HEK293 (cell line): ENCODE measurements at regions not wholly inside any gene's neighbourhood (a gene's known extent, or its start where the extent isn't known, plus 50 kb on each side); places are given as distances from the start of the nearest gene placed in this dataset.

Source experiments
- CTCF ChIA-PET: fragments of 350-600 bp; formaldehyde crosslinking; extraction: SDS; loops from one replicate; lab custom pipeline; 2021; ENCODE audit warnings: antibody characterized with exemption; lab: Yijun Ruan, JAX
- POLR2A ChIA-PET: fragments of 300-600 bp; formaldehyde crosslinking; extraction: SDS; loops from one replicate; lab custom pipeline; 2020; ENCODE audit warnings: antibody characterized with exemption, inconsistent platforms; lab: Yijun Ruan, JAX
- H3K27ac ChIP-seq: fragments of 200-500 bp; sonication (Bioruptor generic); 2 replicates; pipeline ENCODE4 v1.5.1; 2014; ENCODE audit warnings: low read depth, low read length, control low read depth, inconsistent platforms; ENCODE audit errors: extremely low read depth
- H3K36me3 ChIP-seq, 2 experiments: fragments of 200-500 bp in 1 of 2; sonication (Bioruptor generic) in 1 of 2; 1 replicate in 1 of 2; 2 replicates in 1 of 2; pipeline ENCODE4 v1.5.1; 2014 to 2017; ENCODE audit warnings: inconsistent platforms in 2 of 2, low read length in 2 of 2; ENCODE audit not compliant: control insufficient read depth in 2 of 2, insufficient read depth in 1 of 2
- H3K4me1 ChIP-seq: fragments of 200-500 bp; sonication (Bioruptor generic); 2 replicates; pipeline ENCODE4 v1.5.1; 2014; ENCODE audit warnings: mild to moderate bottlenecking, low read length, inconsistent platforms; ENCODE audit not compliant: control insufficient read depth, insufficient read depth
- H3K4me3 ChIP-seq: 2 replicates; pipeline ENCODE4 v1.5.1; 2011; ENCODE audit warnings: low read depth, mild to moderate bottlenecking, control low read depth, low read length, moderate library complexity
- H3K9me3 ChIP-seq: fragments of 200-500 bp; sonication (Bioruptor generic); 2 replicates; pipeline ENCODE4 v1.5.1; 2014; ENCODE audit warnings: low read depth, low read length, inconsistent platforms; ENCODE audit not compliant: control insufficient read depth, insufficient read depth
- GFI1B ChIP-seq: fragments of 450-650 bp; formaldehyde crosslinking; IDR thresholded peaks from 2 replicates; pipeline ENCODE4 v1.5.1; 2016; ENCODE audit warnings: missing biosample characterization, missing genetic modification characterization
- KLF17 ChIP-seq: fragments of 450-650 bp; formaldehyde crosslinking; IDR thresholded peaks from 2 replicates; pipeline ENCODE4 v1.5.1; 2016; ENCODE audit warnings: missing biosample characterization, missing genetic modification characterization
- KLF9 ChIP-seq: fragments of 450-650 bp; formaldehyde crosslinking; IDR thresholded peaks from 2 replicates; pipeline ENCODE4 v1.5.1; 2016; ENCODE audit warnings: missing biosample characterization, missing genetic modification characterization, low read depth
- SETDB1 ChIP-seq: IDR thresholded peaks from one replicate; pipeline ENCODE4 v1.6.1; 2017; ENCODE audit warnings: mild to moderate bottlenecking, low read length, moderate library complexity, mixed read lengths; ENCODE audit not compliant: insufficient read length
- ZBTB17 ChIP-seq: fragments of 450-650 bp; formaldehyde crosslinking; IDR thresholded peaks from 2 replicates; pipeline ENCODE4 v1.5.1; 2016; ENCODE audit warnings: missing biosample characterization, missing genetic modification characterization
- ZBTB8A ChIP-seq: fragments of 450-650 bp; formaldehyde crosslinking; IDR thresholded peaks from 2 replicates; pipeline ENCODE4 v1.5.1; 2016; ENCODE audit warnings: missing biosample characterization, missing genetic modification characterization
- ZNF138 ChIP-seq: fragments of 450-650 bp; formaldehyde crosslinking; IDR thresholded peaks from 2 replicates; pipeline ENCODE4 v1.5.1; 2016; ENCODE audit warnings: missing biosample characterization, missing genetic modification characterization, borderline replicate concordance
- ZNF211 ChIP-seq: fragments of 450-650 bp; formaldehyde crosslinking; IDR thresholded peaks from 2 replicates; pipeline ENCODE4 v1.5.1; 2016; ENCODE audit warnings: low read depth, missing biosample characterization, missing genetic modification characterization
- ZNF248 ChIP-seq: fragments of 450-650 bp; formaldehyde crosslinking; IDR thresholded peaks from 2 replicates; pipeline ENCODE4 v1.5.1; 2017; ENCODE audit warnings: missing biosample characterization, missing genetic modification characterization
- ZNF266 ChIP-seq: fragments of 450-650 bp; formaldehyde crosslinking; IDR thresholded peaks from 2 replicates; pipeline ENCODE4 v1.5.1; 2016; ENCODE audit warnings: missing biosample characterization, missing genetic modification characterization, low read depth
- ZNF280D ChIP-seq: fragments of 450-650 bp; formaldehyde crosslinking; IDR thresholded peaks from 2 replicates; pipeline ENCODE4 v1.5.1; 2016; ENCODE audit warnings: missing biosample characterization, missing genetic modification characterization
- ZNF324 ChIP-seq: fragments of 450-650 bp; formaldehyde crosslinking; IDR thresholded peaks from 2 replicates; pipeline ENCODE4 v1.5.1; 2016; ENCODE audit warnings: missing biosample characterization, missing genetic modification characterization
- ZNF366 ChIP-seq: fragments of 450-650 bp; formaldehyde crosslinking; conservative IDR thresholded peaks from 2 replicates; pipeline ENCODE4 v1.5.1; 2016; ENCODE audit warnings: missing biosample characterization, missing genetic modification characterization
- ZNF391 ChIP-seq: fragments of 450-650 bp; formaldehyde crosslinking; IDR thresholded peaks from 2 replicates; pipeline ENCODE4 v1.5.1; 2016; ENCODE audit warnings: low read depth, missing biosample characterization, missing genetic modification characterization, borderline replicate concordance
- ZNF433 ChIP-seq: fragments of 450-650 bp; formaldehyde crosslinking; IDR thresholded peaks from 2 replicates; pipeline ENCODE4 v1.5.1; 2016; ENCODE audit warnings: missing biosample characterization, missing genetic modification characterization, low read depth
- ZNF660 ChIP-seq: fragments of 450-650 bp; IDR thresholded peaks from 2 replicates; pipeline ENCODE4 v1.5.1; 2018; ENCODE audit warnings: missing biosample characterization, mild to moderate bottlenecking, missing genetic modification characterization
- TF ChIP-seq, protein P1 (sequence below): fragments of 450-650 bp; formaldehyde crosslinking; IDR thresholded peaks from 2 replicates; pipeline ENCODE4 v1.5.1; 2016; ENCODE audit warnings: missing biosample characterization, missing genetic modification characterization
- TF ChIP-seq, protein P2 (sequence below): fragments of 450-650 bp; formaldehyde crosslinking; IDR thresholded peaks from 2 replicates; pipeline ENCODE4 v1.5.1; 2016; ENCODE audit warnings: missing biosample characterization, missing genetic modification characterization
- TF ChIP-seq, protein P3 (sequence below): fragments of 450-650 bp; formaldehyde crosslinking; IDR thresholded peaks from 2 replicates; pipeline ENCODE4 v1.5.1; 2017; ENCODE audit warnings: missing biosample characterization, missing genetic modification characterization
- TF ChIP-seq, protein P4 (sequence below): fragments of 450-650 bp; formaldehyde crosslinking; IDR thresholded peaks from 2 replicates; pipeline ENCODE4 v1.5.1; 2016; ENCODE audit warnings: missing biosample characterization, missing genetic modification characterization

- ChIA-PET POLR2A (no interaction called here), CTCF (no interaction called here)
- Histone ChIP-seq H3K4me1 (no peaks in the 10 kb centered on the region), H3K4me3 (no peak overlapping the region), H3K36me3 (no peaks in the 10 kb centered on the region), H3K9me3 (no peaks in the 10 kb centered on the region), H3K27ac (no peak overlapping the region)
- TF ChIP-seq ZNF248 (tag by site-specific recombination) (no peak), ZNF391 (tag by site-specific recombination) (no peak), ZNF266 (tag by site-specific recombination) (no peak), ZNF280D (tag by site-specific recombination) (no peak), ZNF366 (no peak), ZNF138 (no peak), ZBTB17 (tag by site-specific recombination) (no peak), ZNF211 (tag by site-specific recombination) (no peak), ZBTB8A (tag by site-specific recombination) (no peak), ZNF324 (tag by site-specific recombination) (no peak), GFI1B (tag by site-specific recombination) (no peak), ZNF660 (tag by site-specific recombination) (no peak), KLF17 (tag by site-specific recombination) (no peak), ZNF433 (tag by site-specific recombination) (no peak), KLF9 (no peak)
- TF ChIP-seq, protein P1, sequence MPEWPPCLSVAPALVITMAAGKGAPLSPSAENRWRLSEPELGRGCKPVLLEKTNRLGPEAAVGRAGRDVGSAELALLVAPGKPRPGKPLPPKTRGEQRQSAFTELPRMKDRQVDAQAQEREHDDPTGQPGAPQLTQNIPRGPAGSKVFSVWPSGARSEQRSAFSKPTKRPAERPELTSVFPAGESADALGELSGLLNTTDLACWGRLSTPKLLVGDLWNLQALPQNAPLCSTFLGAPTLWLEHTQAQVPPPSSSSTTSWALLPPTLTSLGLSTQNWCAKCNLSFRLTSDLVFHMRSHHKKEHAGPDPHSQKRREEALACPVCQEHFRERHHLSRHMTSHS = no peak
- TF ChIP-seq, protein P2, sequence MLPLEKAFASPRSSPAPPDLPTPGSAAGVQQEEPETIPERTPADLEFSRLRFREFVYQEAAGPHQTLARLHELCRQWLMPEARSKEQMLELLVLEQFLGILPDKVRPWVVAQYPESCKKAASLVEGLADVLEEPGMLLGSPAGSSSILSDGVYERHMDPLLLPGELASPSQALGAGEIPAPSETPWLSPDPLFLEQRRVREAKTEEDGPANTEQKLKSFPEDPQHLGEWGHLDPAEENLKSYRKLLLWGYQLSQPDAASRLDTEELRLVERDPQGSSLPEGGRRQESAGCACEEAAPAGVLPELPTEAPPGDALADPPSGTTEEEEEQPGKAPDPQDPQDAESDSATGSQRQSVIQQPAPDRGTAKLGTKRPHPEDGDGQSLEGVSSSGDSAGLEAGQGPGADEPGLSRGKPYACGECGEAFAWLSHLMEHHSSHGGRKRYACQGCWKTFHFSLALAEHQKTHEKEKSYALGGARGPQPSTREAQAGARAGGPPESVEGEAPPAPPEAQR (tag by site-specific recombination) = no peak
- TF ChIP-seq, protein P3, sequence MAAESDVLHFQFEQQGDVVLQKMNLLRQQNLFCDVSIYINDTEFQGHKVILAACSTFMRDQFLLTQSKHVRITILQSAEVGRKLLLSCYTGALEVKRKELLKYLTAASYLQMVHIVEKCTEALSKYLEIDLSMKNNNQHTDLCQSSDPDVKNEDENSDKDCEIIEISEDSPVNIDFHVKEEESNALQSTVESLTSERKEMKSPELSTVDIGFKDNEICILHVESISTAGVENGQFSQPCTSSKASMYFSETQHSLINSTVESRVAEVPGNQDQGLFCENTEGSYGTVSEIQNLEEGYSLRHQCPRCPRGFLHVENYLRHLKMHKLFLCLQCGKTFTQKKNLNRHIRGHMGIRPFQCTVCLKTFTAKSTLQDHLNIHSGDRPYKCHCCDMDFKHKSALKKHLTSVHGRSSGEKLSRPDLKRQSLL (tag by site-specific recombination) = no peak
These were observed 595.6 kb downstream of the LTN1 start for GRCh38 chr21:28397040-28397439.

GRCh38 chr21:28396421-28396820 lies 596.3 kb downstream of the LTN1 start:
- H3K27ac ChIP-seq = no peak overlapping the region
- CTCF ChIA-PET = interaction anchor here (0.6 kb wide), 1 partner anchor 92 kb away, joined by 3 read pairs; no protein-coding TSS in a partner anchor
- TF ChIP-seq, protein P4, sequence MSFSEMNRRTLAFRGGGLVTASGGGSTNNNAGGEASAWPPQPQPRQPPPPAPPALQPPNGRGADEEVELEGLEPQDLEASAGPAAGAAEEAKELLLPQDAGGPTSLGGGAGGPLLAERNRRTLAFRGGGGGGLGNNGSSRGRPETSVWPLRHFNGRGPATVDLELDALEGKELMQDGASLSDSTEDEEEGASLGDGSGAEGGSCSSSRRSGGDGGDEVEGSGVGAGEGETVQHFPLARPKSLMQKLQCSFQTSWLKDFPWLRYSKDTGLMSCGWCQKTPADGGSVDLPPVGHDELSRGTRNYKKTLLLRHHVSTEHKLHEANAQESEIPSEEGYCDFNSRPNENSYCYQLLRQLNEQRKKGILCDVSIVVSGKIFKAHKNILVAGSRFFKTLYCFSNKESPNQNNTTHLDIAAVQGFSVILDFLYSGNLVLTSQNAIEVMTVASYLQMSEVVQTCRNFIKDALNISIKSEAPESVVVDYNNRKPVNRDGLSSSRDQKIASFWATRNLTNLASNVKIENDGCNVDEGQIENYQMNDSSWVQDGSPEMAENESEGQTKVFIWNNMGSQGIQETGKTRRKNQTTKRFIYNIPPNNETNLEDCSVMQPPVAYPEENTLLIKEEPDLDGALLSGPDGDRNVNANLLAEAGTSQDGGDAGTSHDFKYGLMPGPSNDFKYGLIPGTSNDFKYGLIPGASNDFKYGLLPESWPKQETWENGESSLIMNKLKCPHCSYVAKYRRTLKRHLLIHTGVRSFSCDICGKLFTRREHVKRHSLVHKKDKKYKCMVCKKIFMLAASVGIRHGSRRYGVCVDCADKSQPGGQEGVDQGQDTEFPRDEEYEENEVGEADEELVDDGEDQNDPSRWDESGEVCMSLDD = no peak
- TF ChIP-seq SETDB1 = peak; percentile 30
- H3K36me3 ChIP-seq = no peaks in the 10 kb centered on the region
- H3K4me1 ChIP-seq = no peaks in the 10 kb centered on the region
- no peaks in the 10 kb centered on the region for H3K9me3 ChIP-seq
- POLR2A ChIA-PET = no interaction called here
- H3K4me3 ChIP-seq = no peak overlapping the region
